Stimulated activated CD4-positive, alpha-beta T cell treated with anti-CD3 and anti-CD28 coated beads, Interleukin-2, amount 100 ng/mL, for 4 hours (primary cell): ENCODE measurements at regions not wholly inside any gene's neighbourhood (a gene's known extent, or its start where the extent isn't known, plus 50 kb on each side); places are given as distances from the start of the nearest gene placed in this dataset.
"Not testable (repeated sequence)": the region's sequence is repeated elsewhere in the genome, so short reads cannot be mapped to it uniquely, and the experiment has no call there.

Source experiments
- DNase-seq: peaks from one replicate; pipeline ENCODE4 v3.0.0-alpha.2; 2020; ENCODE audit warnings: low read depth

GRCh38 chr5:166188501-166189325 lies 2102.7 kb upstream of the WWC1 start:
- DNase-seq, result no peak

GRCh38 chr5:166192696-166193095 lies 2098.7 kb upstream of the WWC1 start:
- no peak for DNase-seq

GRCh38 chr5:166195981-166196380 lies 2095.5 kb upstream of the WWC1 start:
- no peak for DNase-seq

GRCh38 chr5:166200532-166200931 lies 2090.9 kb upstream of the WWC1 start:
- no peak for DNase-seq

- DNase-seq, result no peak
These were observed 2079.8 kb upstream of the WWC1 start for GRCh38 chr5:166211640-166212039.

GRCh38 chr5:166236327-166236726 lies 2055.1 kb upstream of the WWC1 start:
- no peak for DNase-seq

- no peak for DNase-seq
These were observed 2050.7 kb upstream of the WWC1 start for GRCh38 chr5:166240705-166241104.

GRCh38 chr5:166245556-166245955 lies 2045.9 kb upstream of the WWC1 start:
- DNase-seq, result no peak

- no peak for DNase-seq
These were observed 2039.7 kb upstream of the WWC1 start for GRCh38 chr5:166251786-166252185.

- no peak for DNase-seq
These were observed 2033.8 kb upstream of the WWC1 start for GRCh38 chr5:166257661-166258060.

GRCh38 chr5:166262395-166262794 lies 2029.0 kb upstream of the WWC1 start:
- no peak for DNase-seq

- DNase-seq, result no peak
These were observed 2023.5 kb upstream of the WWC1 start for GRCh38 chr5:166267907-166268306.

GRCh38 chr5:166270712-166271111 lies 2020.7 kb upstream of the WWC1 start:
- no peak for DNase-seq

- no peak for DNase-seq
These were observed 2015.4 kb upstream of the WWC1 start for GRCh38 chr5:166276006-166276405.

- DNase-seq, result no peak
These were observed 2011.6 kb upstream of the WWC1 start for GRCh38 chr5:166279828-166280227.

- no peak for DNase-seq
These were observed 2010.0 kb upstream of the WWC1 start for GRCh38 chr5:166281433-166281832.

GRCh38 chr5:166282939-166283338 lies 2008.5 kb upstream of the WWC1 start:
- DNase-seq, result no peak

GRCh38 chr5:166285361-166285760 lies 2006.1 kb upstream of the WWC1 start:
- DNase-seq, result no peak

- no peak for DNase-seq
These were observed 2004.6 kb upstream of the WWC1 start for GRCh38 chr5:166286832-166287231.

- DNase-seq, result no peak
These were observed 2003.6 kb upstream of the WWC1 start for GRCh38 chr5:166287866-166288265.

GRCh38 chr5:166291800-166292199 lies 1999.6 kb upstream of the WWC1 start:
- not testable (repeated sequence) for DNase-seq

GRCh38 chr5:166293892-166294291 lies 1997.6 kb upstream of the WWC1 start:
- DNase-seq, result no peak

- DNase-seq, result no peak
These were observed 1989.3 kb upstream of the WWC1 start for GRCh38 chr5:166302166-166302565.

- DNase-seq, result no peak
These were observed 1974.0 kb upstream of the WWC1 start for GRCh38 chr5:166317425-166317824.
